H9 (cell line): ENCODE measurements at regions not wholly inside any gene's neighbourhood (a gene's known extent, or its start where the extent isn't known, plus 50 kb on each side); places are given as distances from the start of the nearest gene placed in this dataset.

ENCODE experiments used
- DNase-seq: peaks from one replicate; pipeline ENCODE4 v3.0.0-alpha.2; 2017
- H2AFZ ChIP-seq: one replicate; pipeline ENCODE4 v1.6.1; 2013; ENCODE audit warnings: mild to moderate bottlenecking, low read length, control low read depth, moderate library complexity
- H2AK5ac ChIP-seq: 2 replicates; pipeline ENCODE4 v1.6.1; 2013; ENCODE audit warnings: low read length, control low read depth, mixed read lengths; ENCODE audit not compliant: insufficient read length
- H2BK120ac ChIP-seq: one replicate; pipeline ENCODE4 v1.6.1; 2013; ENCODE audit warnings: low read depth, mild to moderate bottlenecking, low read length, control low read depth, inconsistent platforms; ENCODE audit not compliant: poor library complexity, severe bottlenecking
- H2BK12ac ChIP-seq: 2 replicates; pipeline ENCODE4 v1.6.1; 2013; ENCODE audit warnings: low read length, control low read depth, mixed read lengths, low read depth; ENCODE audit not compliant: insufficient read length
- H2BK15ac ChIP-seq: 2 replicates; pipeline ENCODE4 v1.6.1; 2013; ENCODE audit warnings: low read depth, low read length, control low read depth
- H2BK20ac ChIP-seq: one replicate; pipeline ENCODE4 v1.6.1; 2013; ENCODE audit warnings: low read depth, mild to moderate bottlenecking, low read length, control low read depth, inconsistent platforms; ENCODE audit not compliant: poor library complexity, severe bottlenecking
- H2BK5ac ChIP-seq: 2 replicates; pipeline ENCODE4 v1.6.1; 2013; ENCODE audit warnings: low read length, control low read depth, mixed read lengths; ENCODE audit not compliant: insufficient read length
- H3K14ac ChIP-seq: 2 replicates; pipeline ENCODE4 v1.6.1; 2013; ENCODE audit warnings: low read length, control low read depth; ENCODE audit not compliant: insufficient read depth
- H3K18ac ChIP-seq: 2 replicates; pipeline ENCODE4 v1.6.1; 2013; ENCODE audit warnings: low read depth, mild to moderate bottlenecking, mixed read lengths, low read length, control low read depth; ENCODE audit not compliant: insufficient read length
- H3K23ac ChIP-seq: 2 replicates; pipeline ENCODE4 v1.6.1; 2013; ENCODE audit warnings: low read length, control low read depth, mixed read lengths, low read depth; ENCODE audit not compliant: insufficient read length
- H3K23me2 ChIP-seq: 2 replicates; pipeline ENCODE4 v1.6.1; 2013; ENCODE audit warnings: low read depth, mild to moderate bottlenecking, mixed read lengths, low read length, control low read depth; ENCODE audit not compliant: insufficient read length, poor library complexity, severe bottlenecking
- H3K27ac ChIP-seq: 2 replicates; pipeline ENCODE4 v1.5.1; 2013; ENCODE audit warnings: low read length, control low read depth, mixed read lengths, low read depth; ENCODE audit not compliant: insufficient read length
- H3K27me3 ChIP-seq: 2 replicates; pipeline ENCODE4 v1.6.1; 2013; ENCODE audit warnings: low read length, control low read depth, inconsistent platforms; ENCODE audit not compliant: insufficient read depth
- H3K4ac ChIP-seq: 2 replicates; pipeline ENCODE4 v1.6.1; 2013; ENCODE audit warnings: low read depth, mild to moderate bottlenecking, control low read depth, inconsistent platforms, low read length, moderate library complexity
- H3K4me1 ChIP-seq: 2 replicates; pipeline ENCODE4 v1.6.1; 2013; ENCODE audit warnings: low read length, control low read depth, inconsistent platforms; ENCODE audit not compliant: insufficient read depth
- H3K4me2 ChIP-seq: 2 replicates; pipeline ENCODE4 v1.6.1; 2013; ENCODE audit warnings: low read length, control low read depth, mixed read lengths; ENCODE audit not compliant: insufficient read length, insufficient read depth
- H3K56ac ChIP-seq: 2 replicates; pipeline ENCODE4 v1.6.1; 2013; ENCODE audit warnings: low read depth, mild to moderate bottlenecking, mixed read lengths, low read length, control low read depth; ENCODE audit not compliant: insufficient read length
- H3K79me1 ChIP-seq: 2 replicates; pipeline ENCODE4 v1.6.1; 2013; ENCODE audit warnings: low read depth, mild to moderate bottlenecking, moderate library complexity, low read length, control low read depth, inconsistent platforms; ENCODE audit not compliant: insufficient read depth, poor library complexity, severe bottlenecking
- H3K79me2 ChIP-seq: 2 replicates; pipeline ENCODE4 v1.6.1; 2013; ENCODE audit warnings: low read length, control low read depth, inconsistent platforms; ENCODE audit not compliant: insufficient read depth
- H3K9ac ChIP-seq: 2 replicates; pipeline ENCODE4 v1.6.1; 2013; ENCODE audit warnings: low read length, control low read depth, mixed read lengths; ENCODE audit not compliant: insufficient read length; ENCODE audit errors: extremely low read depth
- H3K9me3 ChIP-seq: one replicate; pipeline ENCODE4 v1.6.1; 2013; ENCODE audit warnings: low read depth, low read length, inconsistent platforms; ENCODE audit not compliant: control insufficient read depth
- H3T11ph ChIP-seq: one replicate; pipeline ENCODE4 v1.6.1; 2013; ENCODE audit warnings: mild to moderate bottlenecking, low read length, control low read depth, inconsistent platforms
- H4K20me1 ChIP-seq: one replicate; pipeline ENCODE4 v1.6.1; 2013; ENCODE audit not compliant: control insufficient read depth, insufficient read length, insufficient read depth
- H4K5ac ChIP-seq: 2 replicates; pipeline ENCODE4 v1.6.1; 2013; ENCODE audit warnings: low read depth, mild to moderate bottlenecking, mixed read lengths, low read length, control low read depth; ENCODE audit not compliant: insufficient read length
- H4K8ac ChIP-seq: replicated peaks from 2 replicates; pipeline ENCODE4 v1.6.1; 2013; ENCODE audit warnings: low read length, control low read depth, mixed read lengths, low read depth; ENCODE audit not compliant: insufficient read length
- H4K91ac ChIP-seq: 2 replicates; pipeline ENCODE4 v1.6.1; 2013; ENCODE audit warnings: low read depth, mild to moderate bottlenecking, moderate library complexity, mixed read lengths, low read length, control low read depth; ENCODE audit not compliant: insufficient read length
- H3K27ac Mint-ChIP-seq, 3 experiments: 2 replicates in 2 of 3; 3 replicates in 1 of 3; pipeline ENCODE4 v1.8.0; 2020 to 2021; ENCODE audit warnings: mixed read lengths in 3 of 3, mild to moderate bottlenecking in 1 of 3, moderate library complexity in 1 of 3
- H3K27me3 Mint-ChIP-seq: 2 replicates; pipeline ENCODE4 v1.8.0; 2021; ENCODE audit warnings: low read depth, mild to moderate bottlenecking, moderate library complexity, mixed read lengths
- H3K36me3 Mint-ChIP-seq, 3 experiments: 2 replicates in 2 of 3; 3 replicates in 1 of 3; pipeline ENCODE4 v1.8.0; 2020 to 2021; ENCODE audit warnings: low read depth in 3 of 3, mixed read lengths in 3 of 3; ENCODE audit not compliant: insufficient read depth in 1 of 3
- H3K4me1 Mint-ChIP-seq, 2 experiments: 2 replicates each; pipeline ENCODE4 v1.8.0; 2020; ENCODE audit warnings: mixed read lengths in 2 of 2
- H3K4me3 Mint-ChIP-seq, 2 experiments: 2 replicates in 1 of 2; 3 replicates in 1 of 2; pipeline ENCODE4 v1.8.0; 2020 to 2021; ENCODE audit warnings: mild to moderate bottlenecking in 2 of 2, mixed read lengths in 2 of 2, moderate library complexity in 1 of 2
- H3K9me3 Mint-ChIP-seq, 2 experiments: 2 replicates in 1 of 2; 3 replicates in 1 of 2; pipeline ENCODE4 v1.8.0; 2020; ENCODE audit warnings: mild to moderate bottlenecking in 2 of 2, mixed read lengths in 2 of 2, moderate library complexity in 1 of 2
- TF ChIP-seq, protein P1 (sequence below): fragments of 200-600 bp; sonication (generic); conservative IDR thresholded peaks from 3 replicates; pipeline ENCODE4 v1.8.0; 2021; ENCODE audit warnings: antibody characterized with exemption, mild to moderate bottlenecking

DNA sequence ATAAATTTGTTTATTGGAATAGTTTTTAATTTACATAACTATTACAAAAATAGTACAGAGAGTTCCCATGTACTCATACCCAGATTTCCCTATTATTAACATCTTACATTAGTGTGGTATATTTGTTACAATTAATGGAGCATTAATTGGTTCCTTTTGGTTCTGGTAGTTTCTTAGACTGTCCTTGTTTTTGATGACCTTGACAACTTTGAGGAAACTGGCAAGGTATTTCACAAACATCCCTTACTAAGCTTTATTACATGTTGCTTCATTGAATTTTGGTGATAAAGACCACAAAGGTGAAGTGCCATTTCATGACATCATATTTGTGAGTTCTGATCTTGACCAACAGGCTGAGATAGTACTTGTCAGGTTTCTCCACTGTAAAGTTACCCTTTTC lies 379.0 kb upstream of the GCFC2 start:
- H2AK5ac ChIP-seq = no peak overlapping the region
- H3K36me3 Mint-ChIP-seq = peaks cover 0 to 2% (median 0%) of the 10 kb centered on the region in 3 experiments; a peak in 2 of 7 replicates
- no peak overlapping the region for H2BK120ac ChIP-seq
- H3K27ac ChIP-seq = no peak overlapping the region
- H3K9me3 Mint-ChIP-seq = peaks cover 3 to 5% of the 10 kb centered on the region in 2 experiments; a peak in 4 of 5 replicates
- no peak overlapping the region for H2BK12ac ChIP-seq
- H4K91ac ChIP-seq = no peak overlapping the region
- H3T11ph ChIP-seq = no peak overlapping the region
- no peak overlapping the region for H3K23ac ChIP-seq
- H2AFZ ChIP-seq = no peak overlapping the region
- H4K20me1 ChIP-seq = no peaks in the 10 kb centered on the region
- H2BK20ac ChIP-seq = no peak overlapping the region
- no peak overlapping the region for H4K8ac ChIP-seq
- H3K23me2 ChIP-seq = no peaks in the 10 kb centered on the region
- TF ChIP-seq, protein P1, sequence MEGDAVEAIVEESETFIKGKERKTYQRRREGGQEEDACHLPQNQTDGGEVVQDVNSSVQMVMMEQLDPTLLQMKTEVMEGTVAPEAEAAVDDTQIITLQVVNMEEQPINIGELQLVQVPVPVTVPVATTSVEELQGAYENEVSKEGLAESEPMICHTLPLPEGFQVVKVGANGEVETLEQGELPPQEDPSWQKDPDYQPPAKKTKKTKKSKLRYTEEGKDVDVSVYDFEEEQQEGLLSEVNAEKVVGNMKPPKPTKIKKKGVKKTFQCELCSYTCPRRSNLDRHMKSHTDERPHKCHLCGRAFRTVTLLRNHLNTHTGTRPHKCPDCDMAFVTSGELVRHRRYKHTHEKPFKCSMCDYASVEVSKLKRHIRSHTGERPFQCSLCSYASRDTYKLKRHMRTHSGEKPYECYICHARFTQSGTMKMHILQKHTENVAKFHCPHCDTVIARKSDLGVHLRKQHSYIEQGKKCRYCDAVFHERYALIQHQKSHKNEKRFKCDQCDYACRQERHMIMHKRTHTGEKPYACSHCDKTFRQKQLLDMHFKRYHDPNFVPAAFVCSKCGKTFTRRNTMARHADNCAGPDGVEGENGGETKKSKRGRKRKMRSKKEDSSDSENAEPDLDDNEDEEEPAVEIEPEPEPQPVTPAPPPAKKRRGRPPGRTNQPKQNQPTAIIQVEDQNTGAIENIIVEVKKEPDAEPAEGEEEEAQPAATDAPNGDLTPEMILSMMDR = no peak
- H3K4me1 ChIP-seq = no peaks in the 10 kb centered on the region
- H3K4me2 ChIP-seq = no peak overlapping the region
- no peak overlapping the region for H2BK5ac ChIP-seq
- H3K4ac ChIP-seq = no peak overlapping the region
- H3K9ac ChIP-seq = no peak overlapping the region
- no peaks in the 10 kb centered on the region for H3K79me2 ChIP-seq
- no peaks in the 10 kb centered on the region for H3K79me1 ChIP-seq
- H2BK15ac ChIP-seq = no peak overlapping the region
- H3K9me3 ChIP-seq = no peaks in the 10 kb centered on the region
- H3K27me3 ChIP-seq = no peaks in the 10 kb centered on the region
- H3K4me3 Mint-ChIP-seq = no peak overlapping the region
- H3K27me3 Mint-ChIP-seq = no peaks in the 10 kb centered on the region
- H3K14ac ChIP-seq = no peak overlapping the region
- H3K4me1 Mint-ChIP-seq = no peaks in the 10 kb centered on the region
- DNase-seq = no peak
- no peak overlapping the region for H3K18ac ChIP-seq
- H4K5ac ChIP-seq = no peak overlapping the region
- no peak overlapping the region for H3K56ac ChIP-seq
- H3K27ac Mint-ChIP-seq = no peak overlapping the region
